ENCODE measurements at regions not wholly inside any gene's neighbourhood (a gene's known extent, or its start where the extent isn't known, plus 50 kb on each side); places are given as distances from the start of the nearest gene placed in this dataset.

- H4K8ac ChIP-seq (ENCODE audit: low read depth in 2 of 2, low read length in 2 of 2), result no peak overlapping the region
- no peak overlapping the region for H2AK9ac ChIP-seq (replicated peaks; ENCODE audit: low read depth, low read length, poor library complexity)
- H3K27ac ChIP-seq (ENCODE audit: insufficient read depth, low read length), result no peak overlapping the region
- no peak overlapping the region for H3K23ac ChIP-seq (ENCODE audit: low read depth, low read length)
- TF ChIP-seq FOS (IDR thresholded peaks at IDR 0.05; ENCODE audit: low read depth, low read length), result no peak
- TF ChIP-seq BHLHE40 (IDR thresholded peaks at IDR 0.05; ENCODE audit: low read depth, low read length), result no peak
- TF ChIP-seq MXI1 (IDR thresholded peaks at IDR 0.05; ENCODE audit: borderline replicate concordance, low read depth, low read length), result no peak
- no peak for TF ChIP-seq RAD21 (IDR thresholded peaks at IDR 0.05; ENCODE audit: low read length)
- no peak for TF ChIP-seq POLR2A (IDR thresholded peaks at IDR 0.05; ENCODE audit: low read depth, low read length)
- TF ChIP-seq CEBPB (IDR thresholded peaks at IDR 0.05; ENCODE audit: low read depth, low read length), result no peak
- no peak for TF ChIP-seq SMC3 (IDR thresholded peaks at IDR 0.05; ENCODE audit: low read depth, low read length)
- no peak for TF ChIP-seq NFE2L2 (IDR thresholded peaks at IDR 0.05; ENCODE audit: low read depth, low read length)
- TF ChIP-seq MAFK (IDR thresholded peaks at IDR 0.05; ENCODE audit: low read depth, low read length), result no peak
- H3K36me3 ChIP-seq (ENCODE audit: control insufficient read depth, insufficient read depth, low read length), result no peaks in the 10 kb centered on the region
- no peak overlapping the region for H3K18ac ChIP-seq (ENCODE audit: low read depth, low read length)
- H3K9me1 ChIP-seq (ENCODE audit: insufficient read depth, low read length), result no peaks in the 10 kb centered on the region
- intact Hi-C loops (cut with micrococcal nuclease), result no loop called here
- H3K79me1 ChIP-seq (ENCODE audit: low read depth in 1 of 2, low read length in 2 of 2), result no peaks in the 10 kb centered on the region
- in situ Hi-C loops (cut with MboI; ENCODE audit: low sequenced_read_pairs), result no loop called here
- H3K9ac ChIP-seq (ENCODE audit: low read depth, low read length), result no peak overlapping the region
- no peaks in the 10 kb centered on the region for H4K20me1 ChIP-seq (ENCODE audit: insufficient read depth, low read length)
- no peak overlapping the region for H4K5ac ChIP-seq (ENCODE audit: low read depth, low read length)
- H3K4me2 ChIP-seq (ENCODE audit: low read depth, low read length), result no peak overlapping the region
- no peaks in the 10 kb centered on the region for H3K27me3 ChIP-seq (ENCODE audit: control insufficient read depth, insufficient read depth, low read length)
- no peak for ATAC-seq (ENCODE audit: low read depth)
- H3K4me3 ChIP-seq (ENCODE audit: insufficient read depth, low read depth, low read length), result no peak overlapping the region
- no CpG with 5 or more reads among the region's 2 CpGs for WGBS, 2 experiments (ENCODE audit: extremely low coverage in 2 of 2, insufficient read length in 1 of 2)
- no TSS peak for BruUV-seq (replicated peaks)
- no peak overlapping the region for H2BK5ac ChIP-seq (ENCODE audit: low read depth, low read length, poor library complexity, severe bottlenecking)
- H3K14ac ChIP-seq (replicated peaks; ENCODE audit: low read depth, low read length), result no peak overlapping the region
- H2BK20ac ChIP-seq (ENCODE audit: low read depth, low read length), result no peak overlapping the region
- no peak overlapping the region for H3K4ac ChIP-seq (ENCODE audit: low read depth, low read length)
- no peak overlapping the region for H2BK15ac ChIP-seq (ENCODE audit: low read depth, low read length)
- H2BK120ac ChIP-seq (ENCODE audit: low read depth, low read length), result no peak overlapping the region
- ChIA-PET POLR2A (ENCODE audit: unreplicated experiment) (no interaction called here), CTCF (no interaction called here)
- dilution Hi-C loops (cut with HindIII; ENCODE audit: low sequenced_read_pairs, unreplicated experiment), result no loop called here
- H2AK5ac ChIP-seq (ENCODE audit: low read depth, low read length), result no peak overlapping the region
- no peak overlapping the region for H3K56ac ChIP-seq (ENCODE audit: extremely low read depth, insufficient read depth, low read length)
- no peak overlapping the region for H2AFZ ChIP-seq (replicated peaks; ENCODE audit: low read length, poor library complexity)
- no peaks in the 10 kb centered on the region for H3K9me3 ChIP-seq (ENCODE audit: control insufficient read depth, insufficient read depth, low read length)
- no peaks in the 10 kb centered on the region for H3K4me1 ChIP-seq (ENCODE audit: control insufficient read depth, insufficient read depth, low read length)
- H4K91ac ChIP-seq (ENCODE audit: insufficient read depth, low read depth, low read length), result no peak overlapping the region
- no peak for DNase-seq
Measured at GRCh38 chr7:119782286-119782685, 490.7 kb upstream of the KCND2 start.

Data from IMR-90 (cell line).